ENCODE measurements at regions not wholly inside any gene's neighbourhood (a gene's known extent, or its start where the extent isn't known, plus 50 kb on each side); places are given as distances from the start of the nearest gene placed in this dataset.
A peak's percentile ranks its signal among the peaks of the same experiment; 100 is the strongest.

GRCh38 chr9:14393418-14393817 is 79.5 kb upstream of the NFIB start:
- DNase-seq (ENCODE audit: low read depth, low spot score), result no peak
- in situ Hi-C loops (cut with HindIII; ENCODE audit: low pct_unique_long_range_greater_than_20kb, low sequenced_read_pairs), result no loop called here

GRCh38 chr9:14391620-14392019 is 77.7 kb upstream of the NFIB start:
- no peak for DNase-seq (ENCODE audit: low read depth, low spot score)
- in situ Hi-C loops (cut with HindIII; ENCODE audit: low pct_unique_long_range_greater_than_20kb, low sequenced_read_pairs), result no loop called here

- in situ Hi-C loops (cut with HindIII; ENCODE audit: low pct_unique_long_range_greater_than_20kb, low sequenced_read_pairs), result no loop called here
- no peak for DNase-seq (ENCODE audit: low read depth, low spot score)
These were observed 75.7 kb upstream of the NFIB start for GRCh38 chr9:14389657-14390056.

- no peak for DNase-seq (ENCODE audit: low read depth, low spot score)
- in situ Hi-C loops (cut with HindIII; ENCODE audit: low pct_unique_long_range_greater_than_20kb, low sequenced_read_pairs), result no loop called here
These were observed 75.2 kb upstream of the NFIB start for GRCh38 chr9:14389146-14389545.

- DNase-seq (ENCODE audit: low read depth, low spot score), result no peak
- in situ Hi-C loops (cut with HindIII; ENCODE audit: low pct_unique_long_range_greater_than_20kb, low sequenced_read_pairs), result no loop called here
These were observed 69.8 kb upstream of the NFIB start for GRCh38 chr9:14383773-14384172.

GRCh38 chr9:14383294-14383693 is 69.4 kb upstream of the NFIB start:
- in situ Hi-C loops (cut with HindIII; ENCODE audit: low pct_unique_long_range_greater_than_20kb, low sequenced_read_pairs), result no loop called here
- DNase-seq (ENCODE audit: low read depth, low spot score), result no peak

- in situ Hi-C loops (cut with HindIII; ENCODE audit: low pct_unique_long_range_greater_than_20kb, low sequenced_read_pairs), result no loop called here
- no peak for DNase-seq (ENCODE audit: low read depth, low spot score)
These were observed 66.3 kb upstream of the NFIB start for GRCh38 chr9:14380061-14380836.

GRCh38 chr9:14379280-14379679 is 65.3 kb upstream of the NFIB start:
- no peak for DNase-seq (ENCODE audit: low read depth, low spot score)
- in situ Hi-C loops (cut with HindIII; ENCODE audit: low pct_unique_long_range_greater_than_20kb, low sequenced_read_pairs), result no loop called here

- in situ Hi-C loops (cut with HindIII; ENCODE audit: low pct_unique_long_range_greater_than_20kb, low sequenced_read_pairs), result no loop called here
- no peak for DNase-seq (ENCODE audit: low read depth, low spot score)
These were observed 59.8 kb upstream of the NFIB start for GRCh38 chr9:14373706-14374105.

GRCh38 chr9:14373336-14373666 is 59.4 kb upstream of the NFIB start:
- DNase-seq (ENCODE audit: low read depth, low spot score), result no peak
- in situ Hi-C loops (cut with HindIII; ENCODE audit: low pct_unique_long_range_greater_than_20kb, low sequenced_read_pairs), result no loop called here

GRCh38 chr9:14372437-14373335 is 58.7 kb upstream of the NFIB start:
- in situ Hi-C loops (cut with HindIII; ENCODE audit: low pct_unique_long_range_greater_than_20kb, low sequenced_read_pairs), result no loop called here
- peak; percentile 53 for DNase-seq (ENCODE audit: low read depth, low spot score)

- no peak for DNase-seq (ENCODE audit: low read depth, low spot score)
- in situ Hi-C loops (cut with HindIII; ENCODE audit: low pct_unique_long_range_greater_than_20kb, low sequenced_read_pairs), result no loop called here
These were observed 55.1 kb upstream of the NFIB start for GRCh38 chr9:14369011-14369410.

- in situ Hi-C loops (cut with HindIII; ENCODE audit: low pct_unique_long_range_greater_than_20kb, low sequenced_read_pairs), result no loop called here
- DNase-seq (ENCODE audit: low read depth, low spot score), result no peak
These were observed 52.1 kb upstream of the NFIB start for GRCh38 chr9:14366076-14366475.

- no peak for DNase-seq (ENCODE audit: low read depth, low spot score)
- in situ Hi-C loops (cut with HindIII; ENCODE audit: low pct_unique_long_range_greater_than_20kb, low sequenced_read_pairs), result no loop called here
These were observed 51.7 kb upstream of the NFIB start for GRCh38 chr9:14365670-14366069.

Small RNA genes lying in the stretch of these regions (small RNA-seq; reads per million reads assigned to genes)
- 0 reads per million in 2 experiments for gene AL159169.1

Measured in SK-MEL-5 (cell line).